Central memory CD8-positive, alpha-beta T cell (primary cell): ENCODE measurements at regions not wholly inside any gene's neighbourhood (a gene's known extent, or its start where the extent isn't known, plus 50 kb on each side); places are given as distances from the start of the nearest gene placed in this dataset.

Experiments used
- ATAC-seq: fragments of 150-1000 bp; cut with Tn5 transposase; replicated peaks from 2 replicates; pipeline ENCODE4 v1.10.0; 2022; ENCODE audit warnings: mild to moderate bottlenecking, moderate FRiP score, moderate number of reproducible peaks; ENCODE audit not compliant: poor library complexity, severe bottlenecking; ENCODE audit errors: extremely low read depth
- DNase-seq, 2 donors: peaks; one replicate each; pipeline ENCODE4 v3.0.0; 2021; ENCODE audit warnings: low spot score in 2 of 2
- H3K27ac Mint-ChIP-seq: one replicate; pipeline ENCODE4 v1.8.0; 2022; ENCODE audit warnings: low read depth, mild to moderate bottlenecking, moderate library complexity, mixed read lengths
- H3K27me3 Mint-ChIP-seq: one replicate; pipeline ENCODE4 v1.8.0; 2022; ENCODE audit warnings: mixed read lengths
- H3K36me3 Mint-ChIP-seq: one replicate; pipeline ENCODE4 v1.8.0; 2022; ENCODE audit warnings: mild to moderate bottlenecking, moderate library complexity, mixed read lengths; ENCODE audit not compliant: insufficient read depth
- H3K4me1 Mint-ChIP-seq: one replicate; pipeline ENCODE4 v1.8.0; 2022; ENCODE audit warnings: mixed read lengths
- H3K4me3 Mint-ChIP-seq: one replicate; pipeline ENCODE4 v1.8.0; 2022; ENCODE audit warnings: mild to moderate bottlenecking, moderate library complexity, mixed read lengths
- H3K9me3 Mint-ChIP-seq: one replicate; pipeline ENCODE4 v1.8.0; 2022; ENCODE audit warnings: mixed read lengths

DNA sequence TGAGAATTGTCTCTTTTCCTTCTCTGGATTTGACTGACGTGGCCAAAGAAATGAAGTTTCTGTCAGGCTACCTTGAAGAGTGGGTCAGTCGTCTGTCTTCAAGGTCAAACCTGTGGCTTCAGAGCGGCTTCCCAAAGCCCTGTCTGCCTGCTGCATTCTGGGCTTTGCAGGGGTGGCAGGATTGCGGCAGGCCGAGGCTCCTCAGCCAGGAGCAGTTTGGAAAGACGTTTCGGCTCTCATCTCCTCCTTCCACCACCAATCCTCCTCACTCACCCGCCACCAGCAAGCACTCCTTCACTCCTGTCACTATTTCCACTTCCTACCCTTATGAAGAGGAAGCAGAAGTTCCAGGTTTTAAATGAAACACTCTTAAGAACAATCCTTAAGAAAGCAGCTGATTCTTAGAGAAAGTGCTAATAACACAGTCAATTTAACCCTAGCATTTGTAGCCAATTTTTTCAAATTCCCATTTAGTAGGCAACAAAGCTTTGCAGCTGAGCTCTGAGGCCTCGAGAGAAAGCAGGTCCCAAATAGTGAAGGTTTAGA lies 351.7 kb downstream of the ZNF608 start:
- peaks cover 24% of the 10 kb centered on the region for H3K9me3 Mint-ChIP-seq
- H3K4me3 Mint-ChIP-seq, result no peak overlapping the region
- H3K27me3 Mint-ChIP-seq, result no peaks in the 10 kb centered on the region
- no peak overlapping the region for H3K27ac Mint-ChIP-seq
- H3K4me1 Mint-ChIP-seq, result no peaks in the 10 kb centered on the region
- no peaks in the 10 kb centered on the region for H3K36me3 Mint-ChIP-seq
- no peak for ATAC-seq
- no peak for DNase-seq

DNA sequence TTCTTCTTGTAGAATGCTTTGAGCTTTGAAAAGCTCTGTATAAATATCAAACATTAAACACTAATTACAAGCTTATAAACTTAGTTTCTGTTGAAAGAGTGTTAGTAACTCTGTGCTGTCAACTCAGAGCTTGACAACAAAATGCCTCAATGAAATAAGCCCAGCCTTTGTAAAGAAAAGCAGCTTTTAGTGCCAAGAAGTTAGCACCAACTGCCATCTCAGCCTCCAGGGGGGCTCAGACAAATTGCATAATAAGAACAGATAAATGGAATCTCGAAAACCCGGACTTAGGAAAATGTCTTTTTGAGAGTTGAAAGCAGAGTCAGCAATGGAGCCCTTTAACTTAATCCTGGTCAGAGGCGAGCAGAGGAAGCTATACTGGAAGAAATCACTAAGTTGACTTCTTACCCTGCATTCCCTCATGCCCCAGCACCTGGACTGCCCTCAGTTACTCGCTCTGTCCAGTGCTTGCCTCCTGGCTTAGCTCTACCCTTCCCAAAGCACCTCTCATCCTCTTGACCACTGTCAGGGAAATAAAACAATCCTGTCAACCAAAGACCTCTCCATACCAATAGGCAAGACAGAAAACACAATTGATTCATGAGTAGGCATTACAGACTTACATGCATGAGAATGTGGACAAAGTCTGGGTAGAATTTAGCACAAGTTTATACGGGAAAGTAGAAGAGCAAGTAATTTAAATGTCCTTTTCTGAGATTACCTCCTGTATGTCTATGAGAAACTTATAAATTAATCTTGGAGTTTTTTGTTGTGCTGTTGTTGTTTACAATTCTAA lies 352.7 kb downstream of the ZNF608 start:
- ATAC-seq, result no peak

DNA sequence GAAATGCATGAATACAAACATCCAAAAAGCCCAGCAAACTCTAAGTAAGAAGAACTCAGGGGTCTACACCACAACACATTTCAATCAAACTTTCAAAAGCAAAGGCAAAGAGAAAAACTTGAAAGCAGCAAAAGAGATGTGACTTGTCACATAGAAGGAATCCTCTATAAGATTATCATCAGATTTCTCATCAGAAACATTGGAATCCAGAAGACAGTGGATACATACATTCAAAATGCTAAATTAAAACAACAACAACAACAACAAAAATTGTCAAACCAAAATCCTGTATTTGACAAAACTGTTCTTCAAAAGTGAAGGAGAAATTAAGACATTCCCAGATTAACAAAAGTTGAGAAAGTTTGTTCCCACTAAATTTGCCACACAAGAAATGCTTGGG lies 362.7 kb downstream of the ZNF608 start:
- ATAC-seq (no peak), DNase-seq (no peak)
- no peak overlapping the region for H3K4me3 Mint-ChIP-seq
- H3K9me3 Mint-ChIP-seq, result peaks cover 36% of the 10 kb centered on the region
- H3K27ac Mint-ChIP-seq, result no peak overlapping the region
- no peaks in the 10 kb centered on the region for H3K27me3 Mint-ChIP-seq
- H3K36me3 Mint-ChIP-seq, result no peaks in the 10 kb centered on the region
- no peaks in the 10 kb centered on the region for H3K4me1 Mint-ChIP-seq

More for the DNA sequence above, 352.7 kb downstream of the ZNF608 start:
- Mint-ChIP-seq H3K4me1 (no peaks in the 10 kb centered on the region), H3K27ac (no peak overlapping the region), H3K27me3 (no peaks in the 10 kb centered on the region), H3K9me3 (peaks cover 27% of the 10 kb centered on the region), H3K4me3 (no peak overlapping the region), H3K36me3 (peaks cover 2% of the 10 kb centered on the region)
- no peak for DNase-seq

DNA sequence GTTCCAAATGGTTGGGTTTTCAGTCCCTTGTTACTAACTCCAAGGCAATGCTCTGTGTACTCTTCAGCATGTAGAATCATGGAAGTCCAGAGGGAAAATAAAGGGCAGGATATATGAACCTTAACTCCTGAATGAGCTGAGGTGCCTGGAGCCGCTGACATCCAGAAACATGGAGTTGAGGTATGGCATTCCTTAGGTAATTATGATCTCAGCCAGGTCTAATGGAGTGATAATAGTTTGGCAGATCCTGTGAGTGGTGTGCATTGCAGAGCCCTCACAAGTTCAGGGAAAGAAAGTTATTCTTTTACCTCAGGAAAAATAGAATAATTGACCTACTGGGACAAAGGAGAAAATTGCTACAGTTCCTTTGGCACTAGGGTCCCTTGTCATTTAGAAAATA lies 369.1 kb downstream of the ZNF608 start:
- H3K27ac Mint-ChIP-seq, result no peak overlapping the region
- no peak overlapping the region for H3K4me3 Mint-ChIP-seq
- DNase-seq (no peak), ATAC-seq (no peak)
- peaks cover 28% of the 10 kb centered on the region for H3K9me3 Mint-ChIP-seq
- no peaks in the 10 kb centered on the region for H3K4me1 Mint-ChIP-seq
- H3K27me3 Mint-ChIP-seq, result no peaks in the 10 kb centered on the region
- no peaks in the 10 kb centered on the region for H3K36me3 Mint-ChIP-seq

DNA sequence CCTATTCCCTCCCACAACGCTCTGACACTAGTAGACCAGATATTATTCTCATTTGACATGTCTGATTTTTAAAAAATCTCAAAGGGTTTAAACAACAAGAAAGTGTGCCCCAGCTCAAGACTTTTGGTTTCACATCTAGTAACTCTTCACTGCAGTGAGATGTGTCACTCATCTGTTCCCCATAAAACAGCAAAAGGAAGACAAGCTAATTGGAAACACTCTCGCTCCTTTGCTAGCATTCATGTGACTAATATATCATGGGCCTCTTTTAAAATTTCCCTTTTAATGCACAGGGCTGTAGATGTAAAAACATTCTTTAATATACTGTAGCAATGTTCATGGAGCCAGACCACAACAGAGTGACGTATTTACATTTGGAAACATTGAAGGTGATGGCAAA lies 372.6 kb downstream of the ZNF608 start:
- DNase-seq (no peak), ATAC-seq (no peak)
- no peak overlapping the region for H3K4me3 Mint-ChIP-seq
- H3K27me3 Mint-ChIP-seq, result no peaks in the 10 kb centered on the region
- no peak overlapping the region for H3K27ac Mint-ChIP-seq
- H3K9me3 Mint-ChIP-seq, result peaks cover 15% of the 10 kb centered on the region
- no peaks in the 10 kb centered on the region for H3K36me3 Mint-ChIP-seq
- no peaks in the 10 kb centered on the region for H3K4me1 Mint-ChIP-seq

DNA sequence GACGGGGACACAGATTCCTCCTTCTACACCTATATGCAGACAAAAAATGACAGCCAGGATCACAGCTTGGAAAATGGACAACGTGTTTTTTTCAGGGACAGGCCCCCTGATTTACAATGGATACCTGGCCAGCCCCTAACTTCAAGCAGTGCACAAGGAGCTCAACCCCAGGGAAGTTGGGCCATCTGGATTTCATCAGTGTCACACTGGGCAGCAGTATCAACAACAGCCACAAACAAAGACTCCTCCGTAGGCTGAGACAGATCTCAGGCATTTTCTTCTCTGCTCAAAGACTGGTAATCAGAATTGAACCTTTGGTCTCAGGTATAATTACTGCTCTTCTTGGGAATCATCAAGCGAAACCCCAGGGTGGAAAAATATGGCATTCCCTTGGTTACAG lies 374.0 kb downstream of the ZNF608 start:
- no peak overlapping the region for H3K27ac Mint-ChIP-seq
- no peaks in the 10 kb centered on the region for H3K27me3 Mint-ChIP-seq
- H3K4me3 Mint-ChIP-seq, result no peak overlapping the region
- H3K36me3 Mint-ChIP-seq, result no peaks in the 10 kb centered on the region
- DNase-seq (no peak), ATAC-seq (no peak)
- no peaks in the 10 kb centered on the region for H3K4me1 Mint-ChIP-seq
- H3K9me3 Mint-ChIP-seq, result peaks cover 18% of the 10 kb centered on the region

GRCh38 chr5:124371111-124371706 lies 375.2 kb downstream of the ZNF608 start:
- ATAC-seq (no peak), DNase-seq (no peak)
- Mint-ChIP-seq H3K9me3 (peaks cover 12% of the 10 kb centered on the region), H3K4me1 (no peaks in the 10 kb centered on the region), H3K27me3 (no peaks in the 10 kb centered on the region), H3K27ac (no peak overlapping the region), H3K4me3 (no peak overlapping the region), H3K36me3 (no peaks in the 10 kb centered on the region)

DNA sequence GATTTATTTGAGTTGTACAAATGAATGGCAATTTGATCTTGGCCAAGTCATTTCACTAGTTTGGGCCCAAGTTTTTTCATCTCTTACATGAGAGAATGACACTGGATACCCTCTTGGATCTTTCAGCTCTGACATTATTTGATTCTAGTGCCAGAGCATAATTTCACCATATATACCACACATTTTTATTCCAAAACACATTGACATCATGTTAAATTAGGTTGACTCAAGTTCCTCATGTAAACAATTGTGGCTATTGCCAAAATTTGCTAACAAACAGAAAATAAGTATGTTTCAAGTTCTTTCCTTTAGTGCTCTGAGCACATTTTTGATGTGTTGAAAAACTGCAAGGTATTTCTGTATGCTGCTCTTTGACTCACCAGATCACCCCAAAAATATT lies 375.8 kb downstream of the ZNF608 start:
- no peak for ATAC-seq
- Mint-ChIP-seq H3K27ac (no peak overlapping the region), H3K36me3 (no peaks in the 10 kb centered on the region), H3K4me3 (no peak overlapping the region), H3K27me3 (no peaks in the 10 kb centered on the region), H3K4me1 (no peaks in the 10 kb centered on the region), H3K9me3 (peaks cover 12% of the 10 kb centered on the region)
- no peak for DNase-seq

DNA sequence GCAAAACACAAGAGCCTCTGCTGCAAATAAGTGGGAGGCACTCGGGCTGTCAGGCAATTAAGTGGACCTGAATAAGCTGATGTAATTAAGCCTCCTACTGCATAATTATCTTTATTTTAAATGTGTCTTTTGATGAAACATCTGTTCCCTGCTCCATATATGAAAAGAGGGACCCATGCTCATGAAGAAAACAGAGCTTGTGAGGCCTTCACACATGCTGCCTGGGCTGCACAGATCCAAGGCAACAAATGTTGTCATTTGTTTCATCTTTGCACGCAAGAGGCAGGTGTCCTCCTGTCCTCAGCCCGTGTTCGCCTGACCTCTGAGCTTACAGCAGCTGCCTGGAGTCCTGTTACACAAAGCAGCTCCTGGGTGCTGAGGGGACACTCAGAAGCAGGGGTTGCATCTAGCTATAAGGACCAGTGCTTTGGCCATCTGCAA lies 381.1 kb downstream of the ZNF608 start:
- no peak overlapping the region for H3K27ac Mint-ChIP-seq
- H3K27me3 Mint-ChIP-seq, result no peaks in the 10 kb centered on the region
- no peak for ATAC-seq
- no peak for DNase-seq
- H3K4me1 Mint-ChIP-seq, result no peaks in the 10 kb centered on the region
- no peak overlapping the region for H3K4me3 Mint-ChIP-seq
- peaks cover 16% of the 10 kb centered on the region for H3K9me3 Mint-ChIP-seq
- H3K36me3 Mint-ChIP-seq, result no peaks in the 10 kb centered on the region

DNA sequence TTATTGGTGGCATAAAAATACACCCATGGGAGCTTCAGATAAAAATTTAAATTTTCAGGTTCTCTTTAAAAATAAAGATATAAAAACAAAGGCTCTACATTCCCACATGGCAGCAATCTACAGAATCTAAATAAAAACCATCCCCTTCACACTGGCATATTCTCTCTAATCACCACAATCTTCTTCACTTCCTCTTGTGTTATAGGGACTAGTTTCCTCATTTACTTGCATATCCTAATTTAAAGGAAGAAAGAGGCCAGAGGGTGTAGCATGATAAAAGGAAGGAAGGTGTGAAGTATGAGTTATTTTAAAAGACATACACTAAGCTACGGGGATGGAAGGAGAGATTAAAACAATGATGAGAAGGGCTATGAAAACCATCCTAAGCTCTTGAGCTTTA lies 390.5 kb downstream of the ZNF608 start:
- peaks cover 32% of the 10 kb centered on the region for H3K9me3 Mint-ChIP-seq
- H3K4me3 Mint-ChIP-seq, result no peak overlapping the region
- DNase-seq (no peak), ATAC-seq (no peak)
- H3K27ac Mint-ChIP-seq, result no peak overlapping the region
- no peaks in the 10 kb centered on the region for H3K36me3 Mint-ChIP-seq
- H3K4me1 Mint-ChIP-seq, result no peaks in the 10 kb centered on the region
- H3K27me3 Mint-ChIP-seq, result no peaks in the 10 kb centered on the region

- no peak overlapping the region for H3K4me3 Mint-ChIP-seq
- DNase-seq, result no peak
- peaks cover 26% of the 10 kb centered on the region for H3K9me3 Mint-ChIP-seq
- no peaks in the 10 kb centered on the region for H3K36me3 Mint-ChIP-seq
- no peak overlapping the region for H3K27ac Mint-ChIP-seq
- H3K27me3 Mint-ChIP-seq, result no peaks in the 10 kb centered on the region
- ATAC-seq, result no peak
- no peaks in the 10 kb centered on the region for H3K4me1 Mint-ChIP-seq
These were observed 393.4 kb downstream of the ZNF608 start for GRCh38 chr5:124353016-124353415.

GRCh38 chr5:124352312-124352711 lies 394.1 kb downstream of the ZNF608 start:
- DNase-seq (no peak), ATAC-seq (no peak)
- no peaks in the 10 kb centered on the region for H3K4me1 Mint-ChIP-seq
- H3K27ac Mint-ChIP-seq, result no peak overlapping the region
- H3K36me3 Mint-ChIP-seq, result no peaks in the 10 kb centered on the region
- H3K9me3 Mint-ChIP-seq, result peaks cover 22% of the 10 kb centered on the region
- no peak overlapping the region for H3K4me3 Mint-ChIP-seq
- H3K27me3 Mint-ChIP-seq, result no peaks in the 10 kb centered on the region

- DNase-seq (no peak), ATAC-seq (no peak)
- Mint-ChIP-seq H3K4me1 (no peaks in the 10 kb centered on the region), H3K36me3 (no peaks in the 10 kb centered on the region), H3K4me3 (no peak overlapping the region), H3K27ac (no peak overlapping the region), H3K27me3 (no peaks in the 10 kb centered on the region), H3K9me3 (peaks cover 12% of the 10 kb centered on the region)
These were observed 396.5 kb downstream of the ZNF608 start for GRCh38 chr5:124349931-124350330.
